NT2/D1 (cell line): ENCODE measurements at regions not wholly inside any gene's neighbourhood (a gene's known extent, or its start where the extent isn't known, plus 50 kb on each side); places are given as distances from the start of the nearest gene placed in this dataset.
"Not testable (repeated sequence)": the region's sequence is repeated elsewhere in the genome, so short reads cannot be mapped to it uniquely, and the experiment has no call there.

Source experiments
- YY1 ChIP-seq: IDR thresholded peaks from 2 replicates; pipeline ENCODE4 v1.6.1; 2011; ENCODE audit not compliant: insufficient read length, insufficient read depth
- ZNF274 ChIP-seq: IDR thresholded peaks from 2 replicates; pipeline ENCODE4 v1.6.1; 2011; ENCODE audit warnings: mild to moderate bottlenecking, low read depth, low read length

DNA sequence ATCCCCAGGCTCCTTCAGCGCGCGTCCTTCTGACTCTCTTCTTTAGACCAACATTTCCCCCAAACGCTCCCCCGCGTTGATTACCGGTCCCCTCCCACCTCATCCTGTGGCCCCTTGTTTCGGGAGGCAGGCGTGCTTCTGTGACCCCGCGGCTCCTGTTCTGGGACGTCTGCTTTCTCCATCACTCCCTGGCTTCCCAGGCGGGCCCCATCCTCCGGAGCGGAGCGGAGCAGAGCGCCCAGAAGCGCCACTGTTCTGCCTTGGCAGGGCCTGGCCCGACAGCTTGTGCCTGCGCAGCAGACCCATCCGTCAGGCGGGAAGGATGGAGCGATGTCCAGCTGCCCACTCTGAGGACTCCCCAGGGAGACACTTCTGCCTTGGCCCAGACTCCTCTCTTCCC lies 1689.8 kb upstream of the DEFB115 start:
- TF ChIP-seq YY1, ZNF274: not testable (repeated sequence)
